HG02870 (cell line): ENCODE measurements at regions not wholly inside any gene's neighbourhood (a gene's known extent, or its start where the extent isn't known, plus 50 kb on each side); places are given as distances from the start of the nearest gene placed in this dataset.

ENCODE experiments used
- ATAC-seq: cut with Tn5 transposase; IDR thresholded peaks from one replicate; pipeline ENCODE4 v1.9.1; 2021; ENCODE audit warnings: mild to moderate bottlenecking, moderate library complexity; ENCODE audit not compliant: unreplicated experiment

DNA sequence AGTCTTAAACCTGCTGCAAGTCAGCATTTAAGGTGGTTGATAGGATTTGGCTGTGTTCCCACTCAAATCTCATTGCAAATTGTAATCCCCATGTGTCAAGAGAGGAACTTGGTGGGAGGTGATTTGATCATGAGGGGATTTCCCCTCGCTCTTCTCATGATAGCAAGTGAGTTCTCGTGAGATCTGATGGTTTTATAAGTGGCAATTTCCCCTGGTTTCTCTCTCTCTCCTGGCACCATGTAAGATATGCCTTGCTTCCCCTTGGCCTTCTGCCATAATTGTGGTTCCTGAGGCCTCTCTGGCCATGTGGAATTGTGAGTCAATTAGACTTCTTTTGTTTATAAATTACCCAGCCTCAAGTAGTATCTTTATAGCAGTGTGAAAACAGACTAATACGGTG, 84.3 kb upstream of the SMC2 start:
- ATAC-seq: no peak

DNA sequence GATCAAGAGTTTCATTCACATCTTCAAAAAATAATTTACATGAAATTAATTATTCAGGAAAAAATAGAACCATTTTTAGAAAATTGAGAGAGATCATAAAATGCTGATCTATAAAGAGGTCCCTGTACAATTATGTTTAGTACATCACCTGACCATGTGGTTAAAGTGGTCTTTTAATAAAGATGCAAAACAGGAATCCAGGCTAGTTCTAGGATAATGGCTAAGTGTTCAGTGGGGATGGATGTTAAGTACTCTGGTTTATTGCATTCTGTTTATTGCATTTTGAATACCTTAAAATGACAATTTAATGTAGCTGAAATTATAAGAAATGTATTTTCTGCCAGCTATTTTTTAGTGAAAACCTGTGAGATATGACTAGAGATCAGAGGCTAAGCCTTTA, 72.0 kb upstream of the SMC2 start:
- no peak for ATAC-seq

DNA sequence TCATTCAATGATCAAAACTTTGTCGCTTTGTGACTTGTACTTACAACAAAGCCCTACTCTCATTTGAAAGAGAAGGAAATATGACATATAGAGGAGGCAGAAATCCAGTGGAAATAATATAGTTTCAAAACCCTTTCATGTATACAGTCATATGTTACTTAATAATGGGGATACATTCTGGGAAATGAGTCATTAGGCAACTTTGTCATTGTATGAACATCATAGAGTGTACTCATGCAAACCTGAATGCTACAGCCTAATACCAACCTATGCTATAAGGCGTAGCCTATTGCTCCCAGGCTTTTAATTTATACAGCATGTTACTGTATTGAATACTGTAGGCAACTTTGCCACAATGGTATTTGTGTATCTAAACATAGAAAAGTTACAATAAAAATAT, 69.0 kb upstream of the SMC2 start:
- ATAC-seq: no peak

DNA sequence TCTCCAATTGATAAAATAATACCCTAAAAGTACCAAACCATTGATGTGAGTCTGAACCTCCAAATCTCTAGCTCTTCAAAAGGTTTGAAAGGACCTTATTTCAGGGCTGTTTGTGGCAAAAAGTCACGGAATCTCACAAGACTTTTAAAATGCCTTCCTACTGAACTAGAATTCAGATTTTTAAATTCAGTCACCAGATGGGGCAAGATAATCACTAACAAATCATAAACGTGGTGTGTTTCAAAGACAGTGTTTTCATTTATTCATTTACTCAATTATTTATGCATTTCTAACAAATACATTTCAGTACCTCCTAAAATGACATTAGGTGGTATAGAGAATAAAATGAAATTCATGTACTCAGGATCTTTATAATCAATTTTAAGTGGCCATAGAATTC, 68.2 kb upstream of the SMC2 start:
- ATAC-seq: no peak

DNA sequence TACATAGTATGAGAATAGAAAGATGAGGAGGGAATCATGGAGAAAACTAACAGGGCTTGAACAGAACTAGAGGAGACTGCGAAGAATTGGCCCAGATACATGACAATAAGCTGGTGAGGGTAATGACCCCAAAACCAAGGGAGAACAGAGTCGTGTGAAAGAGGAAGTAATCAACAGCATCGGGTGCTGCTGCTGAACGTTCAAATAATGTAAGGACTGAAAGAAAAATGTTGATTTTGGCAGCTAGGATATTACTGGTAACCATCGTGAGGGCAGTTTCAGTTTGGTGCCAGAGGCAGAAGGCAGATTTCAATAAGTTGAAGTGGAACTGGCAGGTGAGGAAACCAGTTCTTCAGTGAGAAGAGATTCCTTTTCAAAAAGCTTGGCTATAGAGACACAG, 66.8 kb upstream of the SMC2 start:
- ATAC-seq: no peak

DNA sequence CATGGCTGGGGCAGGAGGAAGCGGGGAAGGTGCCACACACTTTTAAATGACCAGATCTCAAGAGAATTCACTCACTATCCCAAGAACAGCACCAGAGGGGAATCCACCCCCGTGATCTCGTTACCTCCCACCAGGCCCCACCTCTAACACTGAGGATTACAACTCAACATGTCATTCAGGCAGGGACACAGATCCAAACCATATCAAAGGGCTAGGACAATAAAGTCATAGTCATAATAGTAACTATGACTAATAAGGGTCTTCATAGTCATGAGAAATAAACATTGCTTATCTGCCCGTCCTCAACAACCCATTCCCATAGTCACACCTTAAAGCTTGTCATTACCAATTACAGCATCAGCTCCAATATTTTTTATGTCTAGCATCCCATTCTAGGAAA, 65.3 kb upstream of the SMC2 start:
- ATAC-seq: peak; percentile 81
